ENCODE measurements at regions not wholly inside any gene's neighbourhood (a gene's known extent, or its start where the extent isn't known, plus 50 kb on each side); places are given as distances from the start of the nearest gene placed in this dataset.

DNA sequence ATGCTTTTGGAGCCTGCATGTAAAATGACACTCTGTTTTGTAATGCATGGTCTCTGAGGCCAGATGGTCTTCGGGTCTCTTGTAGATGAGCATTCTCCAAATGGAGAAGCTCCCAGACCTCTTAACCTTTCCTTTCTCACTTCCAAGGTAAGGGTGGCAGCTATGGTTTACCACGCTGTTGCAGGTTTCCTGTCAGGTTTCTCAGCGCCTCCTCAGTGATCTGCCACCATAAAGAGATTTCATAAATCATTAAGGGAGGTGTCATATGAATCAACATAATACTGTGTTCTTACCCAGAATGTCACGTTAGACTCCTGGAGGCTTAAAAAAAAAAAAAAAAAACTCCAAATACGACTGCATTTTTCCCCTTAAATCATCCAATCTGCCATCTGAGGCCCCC, 787.4 kb upstream of the EEF2KMT start:
- TF ChIP-seq, protein P1, sequence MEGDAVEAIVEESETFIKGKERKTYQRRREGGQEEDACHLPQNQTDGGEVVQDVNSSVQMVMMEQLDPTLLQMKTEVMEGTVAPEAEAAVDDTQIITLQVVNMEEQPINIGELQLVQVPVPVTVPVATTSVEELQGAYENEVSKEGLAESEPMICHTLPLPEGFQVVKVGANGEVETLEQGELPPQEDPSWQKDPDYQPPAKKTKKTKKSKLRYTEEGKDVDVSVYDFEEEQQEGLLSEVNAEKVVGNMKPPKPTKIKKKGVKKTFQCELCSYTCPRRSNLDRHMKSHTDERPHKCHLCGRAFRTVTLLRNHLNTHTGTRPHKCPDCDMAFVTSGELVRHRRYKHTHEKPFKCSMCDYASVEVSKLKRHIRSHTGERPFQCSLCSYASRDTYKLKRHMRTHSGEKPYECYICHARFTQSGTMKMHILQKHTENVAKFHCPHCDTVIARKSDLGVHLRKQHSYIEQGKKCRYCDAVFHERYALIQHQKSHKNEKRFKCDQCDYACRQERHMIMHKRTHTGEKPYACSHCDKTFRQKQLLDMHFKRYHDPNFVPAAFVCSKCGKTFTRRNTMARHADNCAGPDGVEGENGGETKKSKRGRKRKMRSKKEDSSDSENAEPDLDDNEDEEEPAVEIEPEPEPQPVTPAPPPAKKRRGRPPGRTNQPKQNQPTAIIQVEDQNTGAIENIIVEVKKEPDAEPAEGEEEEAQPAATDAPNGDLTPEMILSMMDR (conservative IDR thresholded peaks at IDR 0.05; ENCODE audit: low read length) = no peak
- no peak for TF ChIP-seq EZH2phosphoT487 (IDR thresholded peaks at IDR 0.05; ENCODE audit: borderline replicate concordance, low read depth, low read length)
